Tibial artery (tissue), 4 donors: ENCODE measurements at regions not wholly inside any gene's neighbourhood (a gene's known extent, or its start where the extent isn't known, plus 50 kb on each side); places are given as distances from the start of the nearest gene placed in this dataset.
A peak's percentile ranks its signal among the peaks of the same experiment; 100 is the strongest.

Experiments used
- DNase-seq, 2 donors: peaks; one replicate each; pipeline ENCODE4 v3.0.0-alpha.2; 2019
- H3K27ac ChIP-seq, 2 donors: fragments of 200-600 bp; sonication (generic) in 1 of 2; 1 replicate in 1 of 2; 2 replicates in 1 of 2; pipeline ENCODE4 v1.5.1; 2018 to 2019; ENCODE audit warnings: mild to moderate bottlenecking in 1 of 2
- H3K27me3 ChIP-seq, 2 donors: fragments of 200-600 bp; sonication (generic) in 1 of 2; one replicate each; pipeline versions ENCODE4 v1.5.1 to v1.6.0; 2016 to 2019
- H3K36me3 ChIP-seq, 3 donors: fragments of 200-600 bp; sonication (generic) in 2 of 3; one replicate each; pipeline ENCODE4 v1.5.1; 2016 to 2019; ENCODE audit warnings: mild to moderate bottlenecking in 2 of 3
- H3K4me1 ChIP-seq, 4 donors: fragments of 200-600 bp; sonication (generic) in 2 of 4; 1 replicate in 3 of 4; 2 replicates in 1 of 4; pipeline ENCODE4 v1.5.1; 2016 to 2019
- H3K4me3 ChIP-seq, 2 donors: fragments of 200-600 bp; sonication (generic) in 1 of 2; 1 replicate in 1 of 2; 2 replicates in 1 of 2; pipeline ENCODE4 v1.5.1; 2018 to 2019; ENCODE audit warnings: mild to moderate bottlenecking in 2 of 2
- H3K9me3 ChIP-seq, 3 donors: fragments of 200-600 bp; sonication (generic) in 1 of 3; one replicate each; pipeline ENCODE4 v1.5.1; 2016 to 2019
- intact Hi-C: fragments of 100-400 bp; cut with DNase I; formaldehyde crosslinking; loops from one replicate; pipeline ENCODE4 v1.15.0; 2023; ENCODE audit warnings: low total_unique reads
- TF ChIP-seq, protein P1 (sequence below), 2 experiments: fragments of 200-600 bp in 1 of 2; fragments of 450-650 bp in 1 of 2; IDR thresholded peaks; one replicate each; pipeline ENCODE4 v1.5.1; 2017 to 2019; ENCODE audit warnings: antibody characterized with exemption in 2 of 2, mild to moderate bottlenecking in 1 of 2, moderate library complexity in 1 of 2

DNA sequence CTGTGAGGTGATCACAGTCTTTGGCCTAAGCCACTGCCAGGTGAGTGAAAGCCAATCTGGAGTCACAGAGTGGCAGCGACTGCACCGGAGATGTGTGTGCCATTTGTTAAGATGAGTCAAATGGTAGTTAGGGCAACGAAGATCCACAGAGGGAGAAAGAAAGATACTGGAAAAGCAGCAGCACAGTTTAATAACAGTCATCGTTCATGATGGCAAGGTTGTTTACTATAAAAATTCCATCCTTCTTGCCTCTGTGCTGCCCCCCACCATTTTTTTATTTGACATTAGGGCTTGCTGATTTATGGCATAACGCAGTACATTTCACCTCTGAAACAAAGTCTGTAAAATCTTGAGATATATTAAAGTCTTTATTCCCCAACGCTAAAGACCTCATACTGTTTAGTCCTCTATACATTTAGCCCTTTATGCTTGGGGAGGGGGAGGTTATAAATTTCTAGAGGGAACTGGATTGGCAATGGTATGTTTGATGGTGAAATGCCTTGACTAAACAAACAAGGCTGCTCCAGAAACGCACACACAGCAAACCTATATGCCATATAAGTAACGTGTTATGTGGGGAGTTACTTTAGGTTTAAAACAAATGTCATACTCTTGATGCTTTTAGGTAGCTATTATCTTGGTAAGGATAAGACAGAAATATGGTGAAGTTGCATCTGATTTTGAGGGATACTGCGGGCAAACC is 55.8 kb upstream of the ABL1 start:
- no peak for DNase-seq
- Histone ChIP-seq H3K9me3 (no peaks in the 10 kb centered on the region), H3K27me3 (no peaks in the 10 kb centered on the region), H3K4me1 (peaks cover 5 to 48% (median 33%) of the 10 kb centered on the region in 4 donors), H3K27ac (peak overlapping the region; percentile 86 to 96), H3K36me3 (no peaks in the 10 kb centered on the region), H3K4me3 (no peak overlapping the region)
- TF ChIP-seq, protein P1, sequence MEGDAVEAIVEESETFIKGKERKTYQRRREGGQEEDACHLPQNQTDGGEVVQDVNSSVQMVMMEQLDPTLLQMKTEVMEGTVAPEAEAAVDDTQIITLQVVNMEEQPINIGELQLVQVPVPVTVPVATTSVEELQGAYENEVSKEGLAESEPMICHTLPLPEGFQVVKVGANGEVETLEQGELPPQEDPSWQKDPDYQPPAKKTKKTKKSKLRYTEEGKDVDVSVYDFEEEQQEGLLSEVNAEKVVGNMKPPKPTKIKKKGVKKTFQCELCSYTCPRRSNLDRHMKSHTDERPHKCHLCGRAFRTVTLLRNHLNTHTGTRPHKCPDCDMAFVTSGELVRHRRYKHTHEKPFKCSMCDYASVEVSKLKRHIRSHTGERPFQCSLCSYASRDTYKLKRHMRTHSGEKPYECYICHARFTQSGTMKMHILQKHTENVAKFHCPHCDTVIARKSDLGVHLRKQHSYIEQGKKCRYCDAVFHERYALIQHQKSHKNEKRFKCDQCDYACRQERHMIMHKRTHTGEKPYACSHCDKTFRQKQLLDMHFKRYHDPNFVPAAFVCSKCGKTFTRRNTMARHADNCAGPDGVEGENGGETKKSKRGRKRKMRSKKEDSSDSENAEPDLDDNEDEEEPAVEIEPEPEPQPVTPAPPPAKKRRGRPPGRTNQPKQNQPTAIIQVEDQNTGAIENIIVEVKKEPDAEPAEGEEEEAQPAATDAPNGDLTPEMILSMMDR (IDR thresholded peaks at IDR 0.05): no peak
- intact Hi-C loops: no loop called here

DNA sequence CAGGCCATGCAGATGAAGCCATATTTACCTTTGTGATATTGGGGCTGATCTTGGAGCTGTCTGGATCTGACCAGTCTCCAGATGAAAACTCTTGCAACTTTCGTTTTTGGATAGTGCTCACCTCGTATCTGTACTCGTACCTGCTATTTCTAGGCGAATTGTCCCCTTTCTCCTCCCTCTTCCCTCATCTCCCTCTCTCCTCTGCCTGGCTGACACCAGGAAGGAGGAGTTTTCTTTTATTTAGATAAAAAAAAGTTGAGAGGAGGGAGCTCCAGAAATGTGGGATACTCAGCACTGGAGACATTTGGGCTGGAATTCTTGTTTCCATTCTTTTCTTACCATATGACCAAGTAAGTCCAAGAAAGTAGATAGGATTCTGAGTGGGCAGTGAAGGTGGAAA is 54.6 kb upstream of the ABL1 start:
- DNase-seq: no peak
- intact Hi-C loops: loop anchor here (5.0 kb wide), 1 partner anchor 52 kb away; no protein-coding TSS in a partner anchor

GRCh38 chr9:130780865-130781504 is 54.1 kb upstream of the ABL1 start:
- Histone ChIP-seq H3K36me3 (no peaks in the 10 kb centered on the region), H3K4me1 (peaks cover 5 to 63% (median 39%) of the 10 kb centered on the region in 4 donors), H3K9me3 (no peaks in the 10 kb centered on the region), H3K27me3 (no peaks in the 10 kb centered on the region), H3K27ac (peak overlapping the region; percentile 86 to 96), H3K4me3 (peak overlapping the region; percentile 46 to 58)
- peak; percentile 85 to 93 for DNase-seq
- TF ChIP-seq, protein P1 (IDR thresholded peaks at IDR 0.05): no peak
- intact Hi-C loops: loop anchor here (5.0 kb wide), 1 partner anchor 51 kb away; no protein-coding TSS in a partner anchor

More for the DNA sequence above, 54.6 kb upstream of the ABL1 start:
- Histone ChIP-seq H3K36me3 (no peaks in the 10 kb centered on the region), H3K4me1 (peaks cover 5 to 58% (median 36%) of the 10 kb centered on the region in 4 donors), H3K4me3 (peak overlapping the region; percentile 46 to 58), H3K27ac (peak overlapping the region; percentile 86 to 96), H3K27me3 (no peaks in the 10 kb centered on the region), H3K9me3 (no peaks in the 10 kb centered on the region)
- TF ChIP-seq, protein P1 (IDR thresholded peaks at IDR 0.05): no peak

DNA sequence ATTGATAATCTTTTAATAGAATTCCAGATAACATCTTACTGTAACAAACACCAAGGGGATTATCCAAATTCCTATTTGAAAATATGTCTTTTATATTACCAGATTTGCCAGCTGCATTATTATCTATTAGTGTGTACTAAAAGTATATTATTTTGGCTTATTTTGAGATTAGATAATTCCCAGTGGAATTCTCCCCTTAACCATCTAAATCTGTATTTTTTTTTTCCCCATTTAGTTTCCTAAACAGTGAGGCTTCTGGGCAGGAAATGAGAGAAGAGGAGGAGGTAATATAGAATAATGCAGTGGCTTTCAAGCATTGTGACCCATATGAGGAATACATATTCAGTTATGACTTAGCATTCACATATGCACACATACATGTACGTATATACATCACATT is 53.5 kb upstream of the ABL1 start:
- H3K27ac ChIP-seq: peak overlapping the region; percentile 86 to 96
- no peaks in the 10 kb centered on the region for H3K36me3 ChIP-seq
- intact Hi-C loops: loop anchor here (5.0 kb wide), 1 partner anchor 51 kb away; no protein-coding TSS in a partner anchor
- peaks cover 5 to 69% (median 45%) of the 10 kb centered on the region in 4 donors for H3K4me1 ChIP-seq
- H3K27me3 ChIP-seq: no peaks in the 10 kb centered on the region
- H3K4me3 ChIP-seq: peak overlapping the region; percentile 46 to 58
- H3K9me3 ChIP-seq: no peaks in the 10 kb centered on the region
- TF ChIP-seq, protein P1 (IDR thresholded peaks at IDR 0.05): no peak
- DNase-seq: no peak

GRCh38 chr9:130782886-130783530 is 52.0 kb upstream of the ABL1 start:
- intact Hi-C loops: loop anchor here (5.0 kb wide), 1 partner anchor 49 kb away; no protein-coding TSS in a partner anchor
- Histone ChIP-seq H3K36me3 (no peaks in the 10 kb centered on the region), H3K27ac (peak overlapping the region; percentile 86 to 96), H3K4me3 (no peak overlapping the region), H3K9me3 (no peaks in the 10 kb centered on the region), H3K27me3 (no peaks in the 10 kb centered on the region), H3K4me1 (peaks cover 5 to 79% (median 52%) of the 10 kb centered on the region in 4 donors)
- no peak for DNase-seq
- TF ChIP-seq, protein P1 (IDR thresholded peaks at IDR 0.05): no peak
